Omental fat pad (tissue), 3 donors: ENCODE measurements at regions not wholly inside any gene's neighbourhood (a gene's known extent, or its start where the extent isn't known, plus 50 kb on each side); places are given as distances from the start of the nearest gene placed in this dataset. TPM values are rescaled to one million over a fixed set of nuclear protein-coding genes. Genes with fewer than 3 reads are reported as not detected.

ENCODE experiments used
- ATAC-seq: fragments of 150-250 bp; one replicate; pipeline ENCODE4 v1.9.1; 2016; ENCODE audit warnings: mild to moderate bottlenecking, moderate library complexity; ENCODE audit not compliant: low FRiP score
- DNase-seq: peaks from one replicate; pipeline ENCODE4 v3.0.0-alpha.2; 2019; ENCODE audit warnings: low spot score
- small RNA-seq: library from RNA; depleted of rRNA; stranded (forward); fragments of <200 nt; gene quantifications from one replicate; pipeline ENCODE3, GENCODE V24; 2016
- TF ChIP-seq, protein P1 (sequence below), 3 donors: fragments of 450-650 bp; IDR thresholded peaks; one replicate each; pipeline ENCODE4 v1.5.1; 2016 to 2017; ENCODE audit warnings: antibody characterized with exemption in 3 of 3, mild to moderate bottlenecking in 3 of 3, moderate library complexity in 2 of 3

DNA sequence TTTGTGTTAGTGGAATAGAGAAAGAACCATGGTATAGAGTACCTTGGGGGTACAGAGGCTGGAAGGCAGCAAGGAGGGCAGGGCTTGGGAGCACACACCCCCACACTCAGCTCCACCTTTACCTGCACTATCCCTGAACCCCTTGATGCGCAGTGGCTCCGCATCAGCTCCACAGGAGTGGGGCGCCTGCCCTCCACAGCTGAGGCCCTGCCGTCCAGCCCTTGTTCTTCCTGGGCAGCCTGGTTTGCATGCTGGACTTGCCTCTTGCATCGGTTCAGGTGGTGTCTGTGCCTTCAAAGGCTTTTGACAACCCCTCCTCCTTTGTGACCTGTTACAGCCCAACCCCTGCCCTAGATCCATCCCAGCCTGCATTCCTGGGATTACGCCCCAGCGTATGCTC, 52.6 kb upstream of the ZNF32 start:
- no peak for DNase-seq
- no peak for ATAC-seq
- TF ChIP-seq, protein P1, sequence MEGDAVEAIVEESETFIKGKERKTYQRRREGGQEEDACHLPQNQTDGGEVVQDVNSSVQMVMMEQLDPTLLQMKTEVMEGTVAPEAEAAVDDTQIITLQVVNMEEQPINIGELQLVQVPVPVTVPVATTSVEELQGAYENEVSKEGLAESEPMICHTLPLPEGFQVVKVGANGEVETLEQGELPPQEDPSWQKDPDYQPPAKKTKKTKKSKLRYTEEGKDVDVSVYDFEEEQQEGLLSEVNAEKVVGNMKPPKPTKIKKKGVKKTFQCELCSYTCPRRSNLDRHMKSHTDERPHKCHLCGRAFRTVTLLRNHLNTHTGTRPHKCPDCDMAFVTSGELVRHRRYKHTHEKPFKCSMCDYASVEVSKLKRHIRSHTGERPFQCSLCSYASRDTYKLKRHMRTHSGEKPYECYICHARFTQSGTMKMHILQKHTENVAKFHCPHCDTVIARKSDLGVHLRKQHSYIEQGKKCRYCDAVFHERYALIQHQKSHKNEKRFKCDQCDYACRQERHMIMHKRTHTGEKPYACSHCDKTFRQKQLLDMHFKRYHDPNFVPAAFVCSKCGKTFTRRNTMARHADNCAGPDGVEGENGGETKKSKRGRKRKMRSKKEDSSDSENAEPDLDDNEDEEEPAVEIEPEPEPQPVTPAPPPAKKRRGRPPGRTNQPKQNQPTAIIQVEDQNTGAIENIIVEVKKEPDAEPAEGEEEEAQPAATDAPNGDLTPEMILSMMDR (IDR thresholded peaks at IDR 0.05) = no peak

DNA sequence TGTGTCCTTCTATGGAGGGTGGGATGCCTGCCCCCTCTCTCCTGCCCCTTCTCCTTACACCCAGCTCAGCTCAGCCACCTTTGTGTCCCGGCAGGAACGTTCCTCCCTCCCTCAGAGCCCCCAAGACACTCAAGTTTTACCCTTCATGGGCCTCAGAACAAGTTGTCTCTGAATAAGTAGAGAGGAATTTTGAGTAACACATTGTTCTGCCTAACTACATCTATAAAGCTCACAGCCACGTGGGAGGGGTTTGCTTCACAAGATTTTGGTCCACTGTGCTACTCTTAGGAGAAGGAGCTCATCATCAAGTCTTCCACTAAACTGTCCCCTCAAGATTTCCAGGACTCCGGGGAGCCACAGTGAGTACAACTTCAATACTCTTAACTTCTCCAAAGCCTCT, 51.6 kb upstream of the ZNF32 start:
- ATAC-seq (no peak), DNase-seq (no peak)
- TF ChIP-seq, protein P1 (IDR thresholded peaks at IDR 0.05) = no peak

DNA sequence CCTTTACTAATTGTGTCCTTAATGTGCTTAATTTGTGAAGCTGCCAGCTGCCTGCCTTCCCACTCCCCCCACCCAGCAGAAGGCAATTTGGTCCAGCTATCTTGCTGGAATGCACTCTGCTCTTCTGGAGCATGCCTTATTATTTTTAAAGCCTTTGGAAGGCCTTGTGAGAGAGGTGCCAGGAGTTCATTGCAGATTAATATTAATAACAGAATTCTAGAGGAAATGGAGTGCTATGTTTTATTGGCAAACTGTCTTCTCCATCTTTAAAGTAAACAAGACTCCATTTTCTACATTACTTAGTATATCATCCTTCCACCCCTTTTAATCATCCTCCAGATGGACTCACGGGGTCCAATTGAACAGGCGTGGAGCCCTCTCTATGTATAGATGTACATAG, 50.8 kb upstream of the ZNF32 start:
- TF ChIP-seq, protein P1 (IDR thresholded peaks at IDR 0.05) = no peak
- DNase-seq = no peak
- no peak for ATAC-seq

Small RNA genes lying in the stretch of these regions (small RNA-seq; reads per million reads assigned to genes)
- gene UQCRHP3 = not detected
